DMS79 treated with DMSO at 0.1 percent for 48 hours (cell line): ENCODE measurements at regions not wholly inside any gene's neighbourhood (a gene's known extent, or its start where the extent isn't known, plus 50 kb on each side); places are given as distances from the start of the nearest gene placed in this dataset.
"Not testable (repeated sequence)": the region's sequence is repeated elsewhere in the genome, so short reads cannot be mapped to it uniquely, and the experiment has no call there.

Source experiments
- DNase-seq: peaks from one replicate; lab custom pipeline; 2025; lab: John Stamatoyannopoulos, UW

DNA sequence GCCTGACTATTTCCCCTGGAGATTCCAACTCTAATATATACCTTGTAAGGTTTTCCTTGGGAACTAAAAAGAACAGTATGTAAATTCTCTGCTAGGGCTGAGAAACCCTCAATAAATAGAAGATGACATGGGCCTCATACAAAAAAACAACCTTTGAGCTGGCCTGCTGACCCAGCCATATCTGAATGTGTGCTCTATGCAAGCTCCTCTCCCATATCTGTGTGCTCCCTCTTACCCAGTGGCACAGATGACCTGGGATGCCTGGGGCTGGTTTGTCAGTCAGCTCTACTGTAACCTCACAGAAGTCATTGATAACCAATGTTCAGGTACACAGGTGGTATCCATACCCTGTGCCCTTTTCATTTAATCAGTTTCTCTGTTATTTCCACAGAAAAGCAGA lies 329.2 kb downstream of the SEC16B start:
- no peak for DNase-seq

DNA sequence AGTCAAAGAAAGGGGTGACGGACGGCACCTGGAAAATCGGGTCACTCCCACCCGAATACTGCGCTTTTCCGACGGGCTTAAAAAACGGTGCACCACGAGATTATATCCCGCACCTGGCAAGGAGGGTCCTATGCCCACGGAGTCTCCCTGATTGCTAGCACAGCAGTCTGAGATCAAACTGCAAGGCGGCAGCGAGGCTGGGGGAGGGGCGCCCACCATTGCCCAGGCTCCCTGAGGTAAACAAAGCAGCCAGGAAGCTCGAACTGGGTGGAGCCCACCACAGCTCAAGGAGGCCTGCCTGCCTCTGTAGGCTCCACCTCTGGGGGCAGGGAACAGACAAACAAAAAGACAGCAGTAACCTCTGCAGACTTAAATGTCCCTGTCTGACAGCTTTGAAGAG lies 335.7 kb downstream of the SEC16B start:
- not testable (repeated sequence) for DNase-seq

DNA sequence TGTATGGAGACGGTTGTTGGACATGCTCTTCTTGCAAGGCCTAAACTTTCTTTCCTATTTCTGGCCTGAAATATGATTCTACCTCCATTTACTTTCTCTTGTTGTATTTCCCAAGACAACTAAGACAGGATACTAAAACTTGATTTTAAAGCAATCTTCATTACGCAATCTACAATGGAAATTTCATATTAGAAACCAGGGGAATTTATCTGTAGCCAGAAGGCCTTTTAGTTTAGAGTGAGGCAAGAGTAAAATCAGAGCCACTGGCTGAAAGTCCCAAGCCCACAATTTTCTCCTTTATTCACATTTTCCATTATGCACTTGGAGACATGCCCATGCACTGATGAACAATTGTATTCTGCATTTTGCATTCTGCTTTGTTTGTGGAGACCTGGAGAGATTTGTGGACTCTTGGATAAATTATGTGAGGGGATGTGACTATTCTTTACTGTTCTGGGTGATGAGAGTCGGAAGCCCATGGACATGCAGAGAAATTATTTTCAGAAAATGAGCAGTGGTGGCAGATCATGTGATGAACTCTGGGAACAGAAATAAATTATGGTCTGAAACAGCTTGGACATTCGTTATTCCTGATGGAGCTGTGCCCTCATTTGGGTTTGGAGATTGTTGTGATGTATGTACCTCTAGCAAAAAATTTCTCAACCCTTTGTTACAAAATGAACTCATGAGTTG lies 336.8 kb downstream of the SEC16B start:
- DNase-seq, result no peak

DNA sequence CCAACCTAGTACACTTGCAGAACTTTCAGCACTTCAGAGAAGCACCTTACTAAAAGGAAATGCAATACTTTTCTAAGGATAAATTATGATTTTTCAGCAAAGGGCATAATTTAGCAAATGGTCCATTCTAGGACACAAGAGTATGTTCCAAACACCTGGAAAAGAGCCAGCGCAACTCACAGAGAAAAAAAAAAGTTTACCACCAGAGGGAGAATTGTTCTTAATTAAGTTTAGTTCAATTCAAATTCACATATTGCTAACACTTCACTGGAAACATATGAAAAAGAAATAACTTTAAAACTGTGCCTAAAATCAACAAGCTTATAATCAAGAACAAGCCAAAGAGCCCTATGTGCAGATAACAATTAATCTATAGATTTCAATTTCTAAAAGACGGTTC lies 338.1 kb downstream of the SEC16B start:
- DNase-seq, result no peak

DNA sequence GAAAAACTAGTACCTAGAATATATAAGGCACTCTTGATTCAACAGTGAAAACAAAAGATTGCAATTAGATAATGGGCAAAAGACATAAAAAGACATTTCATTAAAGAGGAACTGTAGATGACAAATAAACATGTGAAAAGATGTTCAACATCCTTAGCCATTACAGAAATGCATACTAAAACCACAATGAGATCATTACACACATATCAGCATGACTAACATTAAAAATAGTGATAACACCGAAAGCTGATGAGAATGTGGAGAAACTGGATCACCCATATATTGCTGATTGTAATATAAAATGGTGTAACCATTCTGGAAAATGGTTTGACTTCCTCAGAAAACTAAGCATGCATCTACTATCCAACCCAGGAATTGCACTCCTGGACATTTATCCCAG lies 340.3 kb downstream of the SEC16B start:
- DNase-seq, result no peak

DNA sequence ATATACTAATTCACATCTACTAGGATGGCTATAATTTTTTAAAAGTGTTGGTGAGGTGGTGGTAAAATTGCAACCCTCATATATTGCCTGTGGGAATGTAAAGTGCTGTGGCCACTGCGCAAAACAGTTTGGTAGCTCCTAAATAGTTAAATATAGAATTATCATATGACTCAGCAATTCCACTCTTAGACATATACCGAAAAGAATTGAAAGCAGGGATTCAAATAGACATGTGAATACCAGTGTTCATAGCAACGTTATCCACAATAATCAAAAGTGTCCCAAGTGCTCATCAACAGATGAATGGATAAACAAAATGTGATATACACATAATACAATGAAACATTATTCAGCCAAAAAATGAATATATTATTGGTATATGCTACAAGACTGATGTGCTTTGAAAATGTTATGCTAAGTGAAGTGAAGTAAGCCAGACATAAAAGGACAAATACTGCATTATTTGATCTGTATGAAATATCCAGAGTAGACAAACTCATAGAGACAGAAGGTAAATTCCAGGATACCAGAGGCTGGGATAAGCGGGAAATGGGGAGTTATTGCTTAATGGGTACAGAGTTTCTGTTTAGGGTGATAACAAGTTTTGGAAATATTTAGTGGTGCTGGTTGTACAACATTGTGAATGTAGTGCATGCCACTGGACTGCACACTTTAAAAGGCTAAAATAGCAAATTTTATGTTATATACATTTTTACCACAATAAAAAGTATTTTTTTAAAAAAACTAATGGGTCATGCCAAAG lies 342.5 kb downstream of the SEC16B start:
- DNase-seq, result no peak

DNA sequence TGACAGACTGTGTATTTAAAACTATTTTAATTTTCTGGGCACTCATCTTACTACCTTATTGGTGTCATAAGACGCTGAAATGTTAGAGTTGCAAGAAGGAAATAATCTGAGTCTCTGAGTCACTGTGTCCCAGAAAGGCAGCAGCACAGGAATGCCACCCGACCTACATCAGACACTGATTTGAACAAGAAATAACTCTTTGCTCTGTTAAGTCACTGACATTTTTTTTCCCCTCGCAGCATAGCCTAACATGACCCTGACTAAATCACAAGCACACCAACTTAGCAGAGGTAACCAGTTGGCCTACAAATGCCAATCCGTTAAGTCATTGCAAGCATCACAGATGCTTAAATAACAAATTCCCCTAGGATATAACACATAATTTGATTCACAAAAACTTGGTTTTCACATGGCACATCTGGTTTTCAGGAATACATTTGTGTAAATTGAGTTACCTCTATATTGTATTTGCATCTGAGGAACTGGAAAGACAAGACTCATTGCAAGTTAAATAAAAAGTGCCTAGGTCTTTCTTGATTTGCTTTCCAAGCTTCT lies 349.1 kb downstream of the SEC16B start:
- no peak for DNase-seq

DNA sequence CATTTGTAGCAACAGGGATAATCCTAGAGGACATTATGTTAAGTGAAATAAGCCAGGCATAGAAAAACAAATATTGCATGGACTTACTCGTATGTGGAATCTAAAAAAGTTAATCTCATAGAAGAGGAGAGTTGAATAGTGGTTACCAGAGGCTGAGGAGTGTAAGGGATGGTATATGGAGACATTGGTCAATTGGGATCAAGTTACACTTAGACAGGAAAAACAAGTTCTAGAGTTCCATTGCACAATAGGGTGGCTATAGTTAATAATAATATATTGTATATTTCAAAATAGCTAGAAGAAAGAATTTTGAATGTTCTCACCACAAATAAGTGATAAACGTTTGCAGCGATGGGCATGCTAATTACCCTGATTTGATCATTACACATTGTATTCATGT lies 354.6 kb downstream of the SEC16B start:
- DNase-seq, result no peak

DNA sequence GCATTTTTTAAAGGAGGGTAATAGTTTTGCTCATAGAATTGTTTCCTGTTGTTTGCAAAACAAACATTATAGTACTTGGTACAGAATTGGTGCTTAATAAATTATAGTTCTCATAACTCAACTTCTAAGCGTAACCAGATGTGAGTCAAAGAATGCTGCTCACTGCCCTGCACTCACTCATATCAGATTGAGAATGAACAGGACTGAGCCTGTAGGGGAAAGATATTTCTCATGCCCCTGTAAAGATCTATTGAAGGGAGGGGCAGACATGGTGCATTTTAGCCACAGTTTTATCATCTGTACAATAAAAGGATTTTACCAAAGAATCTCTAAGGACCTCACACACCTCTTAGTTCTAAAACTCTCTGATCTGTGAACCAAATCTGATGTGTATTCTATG lies 358.5 kb downstream of the SEC16B start:
- DNase-seq, result no peak

DNA sequence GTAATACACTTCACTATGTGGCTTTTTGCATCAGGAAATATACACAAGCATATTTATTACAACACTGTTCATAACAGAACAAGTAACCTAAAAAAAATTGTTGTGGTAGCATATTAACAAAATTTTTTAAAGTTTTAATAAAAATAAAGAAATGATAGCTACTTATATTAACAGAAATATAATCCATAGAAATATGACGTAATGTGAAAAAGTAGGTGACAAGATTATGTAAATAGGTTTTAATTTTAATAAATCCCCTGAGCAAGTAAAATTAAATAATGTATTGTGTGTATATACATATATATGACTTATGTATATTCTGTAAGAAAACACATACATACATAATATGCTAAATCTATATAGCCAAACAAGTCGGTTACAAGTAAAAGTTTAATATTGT lies 359.9 kb downstream of the SEC16B start:
- DNase-seq, result no peak

DNA sequence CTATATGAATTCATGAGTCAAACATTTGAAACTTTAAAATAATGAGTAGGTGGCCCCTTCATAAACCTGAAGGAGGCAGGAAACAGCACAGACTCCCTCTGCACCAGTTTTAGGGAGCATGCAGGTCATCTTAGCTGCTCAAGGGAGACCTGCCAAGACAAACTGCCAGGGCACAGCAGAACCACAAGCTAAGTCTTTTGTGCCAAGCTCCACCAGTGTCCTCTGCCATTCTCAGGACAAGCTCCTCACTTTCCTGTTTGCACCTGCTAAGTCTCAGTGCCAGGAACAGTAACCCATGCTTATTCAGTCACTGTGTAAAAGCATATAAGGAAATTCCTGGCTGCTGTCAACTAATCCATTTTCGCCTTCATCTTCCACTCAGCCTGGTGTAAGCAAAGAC lies 368.9 kb downstream of the SEC16B start:
- peak; percentile 38 for DNase-seq

DNA sequence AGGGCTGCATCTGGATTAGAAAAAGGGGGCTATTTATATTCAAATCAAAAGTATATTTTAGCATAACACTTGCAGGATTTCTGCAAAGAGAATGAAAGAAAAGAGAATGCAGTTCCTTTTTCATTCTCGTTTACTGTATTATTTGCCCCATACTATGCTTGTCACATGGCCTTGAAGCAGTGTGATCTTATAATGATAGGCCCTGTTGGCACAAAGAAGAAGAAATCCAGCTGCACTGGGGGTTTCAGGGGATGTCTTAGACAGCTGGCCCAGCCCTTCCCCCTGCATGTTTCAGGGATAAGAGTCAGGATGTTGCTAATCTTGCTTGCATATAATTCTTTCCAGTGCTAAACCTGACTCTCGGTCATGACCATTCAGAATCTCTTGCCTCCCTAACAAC lies 369.5 kb downstream of the SEC16B start:
- no peak for DNase-seq

DNA sequence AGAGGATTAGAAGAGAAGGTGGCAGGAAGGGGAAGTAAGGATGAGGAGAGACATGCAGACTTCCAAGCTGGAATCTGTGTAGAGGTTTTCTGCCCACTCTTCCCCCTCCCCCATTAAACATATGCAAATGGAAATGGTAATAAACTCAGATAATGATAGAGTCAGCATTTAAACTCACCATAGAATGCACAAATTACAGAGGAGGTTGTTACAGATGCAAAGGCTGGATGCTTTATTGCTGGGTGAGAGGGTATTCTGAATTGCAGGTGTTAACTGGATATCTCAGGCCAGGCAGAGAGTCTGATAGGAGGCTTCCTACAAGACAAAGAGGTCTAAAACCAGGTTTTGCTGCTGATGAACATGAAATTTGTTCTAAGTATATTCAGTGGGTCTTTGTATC lies 372.5 kb downstream of the SEC16B start:
- DNase-seq, result no peak

DNA sequence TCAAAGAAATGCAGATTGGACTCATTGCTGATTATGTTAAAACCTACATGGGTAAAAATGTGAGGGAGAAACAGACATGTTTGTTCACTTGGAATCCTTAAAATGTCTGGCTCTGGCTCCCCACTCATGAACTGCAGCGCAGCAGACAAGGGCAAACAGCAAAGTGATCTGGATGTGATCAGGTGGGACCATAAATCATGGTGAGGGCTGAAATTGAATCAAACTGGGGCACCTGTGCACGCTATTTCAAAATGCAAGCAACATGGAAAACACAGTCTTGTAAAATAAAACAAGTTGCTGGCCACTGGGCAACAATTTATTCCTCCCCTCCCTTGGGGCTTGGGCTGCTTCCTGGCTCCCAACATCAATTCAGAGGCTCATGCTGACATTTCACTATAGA lies 373.4 kb downstream of the SEC16B start:
- no peak for DNase-seq

DNA sequence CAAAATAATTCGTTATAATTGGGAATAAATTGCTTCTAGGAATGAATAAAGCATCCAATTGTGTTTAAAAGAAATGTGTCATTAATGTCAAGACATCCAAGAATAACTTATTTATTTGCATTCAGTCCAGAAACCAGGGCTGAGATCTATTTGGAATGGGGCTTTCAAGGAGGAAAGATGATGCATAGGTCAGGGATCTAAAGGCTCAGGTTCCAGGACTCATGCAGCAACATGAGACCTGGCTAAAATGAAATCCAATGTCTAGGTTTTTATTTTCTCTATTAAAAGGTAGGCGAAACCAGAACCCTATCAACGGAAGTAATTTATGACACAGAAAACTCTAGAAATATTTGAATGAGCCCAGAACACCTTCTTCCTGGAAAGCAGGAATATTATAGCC lies 376.8 kb downstream of the SEC16B start:
- DNase-seq, result no peak

DNA sequence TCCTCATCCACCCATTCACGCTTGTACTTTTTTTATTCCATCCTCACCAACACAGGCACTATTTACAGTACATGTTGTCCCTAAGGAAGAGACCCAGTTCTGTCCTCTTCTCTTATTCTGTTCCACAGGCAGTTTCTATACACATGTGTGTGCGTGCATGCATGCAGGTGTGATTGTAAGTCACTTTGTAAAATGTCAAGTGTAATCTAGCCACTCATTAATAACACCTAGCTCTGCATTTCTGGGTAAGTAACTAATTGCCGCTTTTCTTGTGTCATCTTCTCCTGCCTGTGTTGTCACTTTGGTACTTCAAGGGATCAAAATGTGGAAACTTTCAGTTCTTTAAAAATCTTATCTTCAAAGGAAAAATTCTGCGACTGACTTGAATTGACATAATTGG lies 377.2 kb downstream of the SEC16B start:
- no peak for DNase-seq

DNA sequence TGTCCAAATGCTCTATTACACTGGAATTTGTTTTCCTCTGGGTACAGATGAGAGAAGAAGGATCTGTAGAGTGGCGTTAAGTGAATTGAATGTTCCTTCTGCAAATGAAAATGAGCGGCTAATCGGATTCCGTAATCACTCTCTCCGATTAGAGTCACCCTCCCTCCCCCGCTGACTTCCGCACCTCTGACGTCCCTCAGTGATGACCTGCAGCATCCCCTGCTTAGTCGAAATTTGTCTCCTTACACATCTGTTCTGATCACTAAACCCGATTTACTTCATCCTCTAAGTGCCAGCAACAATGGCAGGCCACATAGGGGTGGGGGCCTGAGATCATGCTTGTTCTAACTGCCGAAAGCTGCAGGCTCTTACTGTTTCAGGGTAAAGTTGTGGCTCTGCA lies 378.7 kb downstream of the SEC16B start:
- no peak for DNase-seq

DNA sequence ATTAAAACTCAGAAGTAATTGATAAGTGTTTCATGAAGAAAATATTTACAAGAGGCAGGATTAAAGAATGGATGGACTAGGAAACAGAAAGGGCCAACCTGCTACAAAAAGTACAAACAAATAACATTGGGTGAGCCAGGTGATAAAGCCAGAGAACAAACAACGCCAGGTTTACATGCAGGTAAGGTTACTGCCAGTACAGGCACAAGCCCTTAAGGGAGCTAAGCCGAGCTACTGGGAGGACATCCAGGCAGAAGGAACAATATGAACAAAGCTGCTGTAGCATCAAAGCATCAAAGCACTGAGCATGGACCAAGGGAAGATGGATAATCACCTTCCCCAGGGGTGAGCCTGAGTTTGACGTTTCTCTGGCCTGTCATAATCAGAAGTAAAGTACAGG lies 380.7 kb downstream of the SEC16B start:
- DNase-seq, result no peak

DNA sequence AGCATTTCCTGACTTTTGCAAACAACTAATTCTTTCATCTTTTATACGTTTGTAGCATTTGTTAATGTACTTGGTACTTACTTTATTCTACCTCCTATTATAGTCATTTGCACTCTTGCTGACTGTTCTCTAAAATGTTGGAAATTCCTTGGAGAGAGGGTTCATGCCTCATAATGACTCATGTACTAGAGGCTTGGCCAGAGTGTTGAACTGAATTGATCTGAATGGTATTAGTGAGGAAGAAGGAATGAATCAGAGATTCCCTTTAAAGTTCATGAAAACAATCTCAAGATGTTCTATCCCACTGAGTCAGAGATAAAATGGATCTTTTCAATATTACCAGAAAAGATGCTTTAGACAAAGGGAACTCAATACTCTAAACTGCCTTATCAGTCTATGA lies 383.4 kb downstream of the SEC16B start:
- DNase-seq, result no peak

DNA sequence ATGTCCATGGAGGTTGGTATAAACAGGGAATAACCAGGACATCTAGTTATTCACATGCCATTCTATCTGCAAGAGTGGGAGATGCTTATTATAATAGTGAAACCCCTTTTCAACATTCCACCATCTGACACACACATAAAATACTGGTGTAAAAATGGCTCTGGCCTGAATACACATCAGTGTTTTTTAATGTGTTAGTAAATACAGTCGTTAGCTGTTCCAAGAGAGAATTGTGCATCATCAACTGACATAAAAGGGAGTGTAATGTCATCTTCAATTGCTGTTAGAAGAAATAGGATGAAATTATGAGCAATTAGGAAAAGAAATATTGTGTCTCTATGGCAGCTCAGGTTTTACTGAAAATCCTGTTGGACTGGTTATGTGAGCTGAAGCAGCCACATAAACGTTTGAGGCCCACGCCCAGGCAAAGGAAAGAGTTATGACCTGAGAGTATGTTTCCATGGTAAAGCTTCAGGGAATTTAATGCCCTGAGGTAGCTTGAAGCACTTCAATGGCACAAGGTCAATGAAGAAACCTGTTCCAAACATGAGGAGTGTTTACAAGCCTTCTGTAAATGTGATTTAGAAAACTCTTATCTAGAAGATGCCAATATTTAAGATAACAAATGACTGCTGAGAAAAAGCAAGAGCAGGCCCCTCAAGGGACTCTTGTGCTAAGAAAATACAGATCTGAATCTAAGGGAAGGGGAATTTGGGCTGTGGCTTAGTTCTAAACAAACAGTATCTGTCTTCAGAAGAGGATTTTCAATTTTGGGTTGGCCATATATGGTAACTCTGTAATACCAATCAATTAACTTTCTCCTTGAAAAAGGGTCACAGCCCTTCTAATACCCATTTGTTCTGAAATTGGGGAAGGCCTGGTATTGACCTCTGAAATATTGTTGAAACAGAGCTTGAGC lies 384.3 kb downstream of the SEC16B start:
- peak; percentile 95 for DNase-seq

DNA sequence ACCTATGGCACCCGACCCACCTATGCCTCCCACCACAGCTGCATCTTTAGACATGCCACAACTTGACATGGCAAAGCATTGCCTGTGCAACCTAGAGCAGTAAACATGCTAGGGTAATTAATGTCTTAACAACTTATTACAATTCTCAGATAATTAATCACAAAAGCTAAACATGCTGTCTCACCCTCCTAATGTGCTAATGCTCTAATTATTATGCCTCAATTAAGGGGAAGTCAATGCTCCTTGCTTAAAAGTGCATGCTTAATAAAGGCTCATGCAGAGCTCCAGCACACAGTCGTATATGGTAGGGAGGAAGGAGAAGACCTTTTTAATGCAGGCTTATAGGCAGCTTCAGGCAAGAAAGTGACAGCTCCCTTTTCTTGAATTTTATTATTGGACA lies 396.0 kb downstream of the SEC16B start:
- no peak for DNase-seq

DNA sequence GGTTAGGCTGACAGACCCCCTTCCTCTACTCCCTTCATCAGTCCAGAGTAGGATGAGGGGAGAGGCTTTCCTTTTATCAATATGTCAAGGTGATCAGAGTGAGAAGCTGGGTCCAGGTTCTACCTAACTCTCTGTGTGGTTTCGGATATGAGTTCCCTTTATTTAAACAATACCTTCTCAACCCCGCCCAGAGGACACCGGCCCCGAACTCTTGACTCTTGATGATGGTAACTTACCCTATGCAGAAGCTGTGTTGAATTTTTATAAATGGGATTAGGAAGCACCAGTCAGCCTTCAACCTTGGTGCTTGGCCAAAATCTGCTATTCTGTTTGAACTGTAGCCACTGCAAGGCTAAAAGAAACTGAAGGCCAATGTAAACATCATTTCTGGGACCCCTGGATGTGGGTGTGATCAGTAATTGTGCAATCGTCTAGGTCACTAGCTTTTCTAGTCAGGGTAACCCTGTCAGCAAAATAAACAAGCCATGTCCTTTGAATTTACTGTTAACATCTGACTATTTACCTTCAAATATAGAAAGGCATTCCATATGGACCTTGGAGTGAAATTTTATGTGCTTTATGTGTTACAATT lies 398.3 kb downstream of the SEC16B start:
- no peak for DNase-seq
